HUES48 (cell line): ENCODE measurements at regions not wholly inside any gene's neighbourhood (a gene's known extent, or its start where the extent isn't known, plus 50 kb on each side); places are given as distances from the start of the nearest gene placed in this dataset.
A peak's percentile ranks its signal among the peaks of the same experiment; 100 is the strongest.

Experiments
- H3K27ac ChIP-seq: one replicate; pipeline ENCODE4 v1.7.0; 2013; ENCODE audit warnings: low read depth, low read length, inconsistent platforms
- H3K27me3 ChIP-seq: 2 replicates; pipeline ENCODE4 v1.6.1; 2013; ENCODE audit warnings: mild to moderate bottlenecking, low read length; ENCODE audit not compliant: control insufficient read depth, insufficient read depth
- H3K36me3 ChIP-seq: 2 replicates; pipeline ENCODE4 v1.6.1; 2013; ENCODE audit warnings: low read length; ENCODE audit not compliant: control insufficient read depth, insufficient read depth
- H3K4me1 ChIP-seq: 2 replicates; pipeline ENCODE4 v1.6.1; 2013; ENCODE audit warnings: mild to moderate bottlenecking, low read length; ENCODE audit not compliant: control insufficient read depth, insufficient read depth
- H3K4me3 ChIP-seq: 2 replicates; pipeline ENCODE4 v1.5.1; 2013; ENCODE audit warnings: mild to moderate bottlenecking, low read depth, low read length
- H3K9ac ChIP-seq: 2 replicates; pipeline ENCODE4 v1.6.1; 2013; ENCODE audit warnings: mild to moderate bottlenecking, low read depth, low read length, moderate library complexity
- H3K9me3 ChIP-seq: 2 replicates; pipeline ENCODE4 v1.6.1; 2013; ENCODE audit warnings: low read length; ENCODE audit not compliant: control insufficient read depth, insufficient read depth

DNA sequence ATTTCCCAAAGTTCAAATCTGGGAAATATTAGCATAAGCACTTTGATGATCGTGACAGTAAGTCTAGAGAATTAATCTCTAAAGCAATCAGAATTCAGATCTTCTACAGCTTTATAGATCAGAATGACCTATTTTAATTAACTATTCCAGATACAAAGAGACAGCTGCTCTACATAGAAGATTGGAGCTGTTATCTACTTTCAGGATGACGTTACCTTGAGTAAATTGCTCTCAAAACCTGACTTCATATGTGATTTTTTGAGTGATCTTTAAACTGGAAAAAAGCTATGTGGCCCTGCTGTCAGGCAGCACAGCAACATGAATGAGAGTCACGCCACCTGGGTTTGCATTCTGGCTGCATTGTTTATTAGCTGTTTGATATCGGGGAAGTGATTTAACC is 259.9 kb upstream of the CDH6 start:
- no peaks in the 10 kb centered on the region for H3K36me3 ChIP-seq
- no peaks in the 10 kb centered on the region for H3K9me3 ChIP-seq
- H3K27me3 ChIP-seq = no peaks in the 10 kb centered on the region
- peak overlapping the region; percentile 27 for H3K27ac ChIP-seq
- peaks cover 16% of the 10 kb centered on the region for H3K4me1 ChIP-seq
- no peak overlapping the region for H3K4me3 ChIP-seq
- H3K9ac ChIP-seq = no peak overlapping the region

- Histone ChIP-seq H3K27ac (peak overlapping the region; percentile 24), H3K27me3 (no peaks in the 10 kb centered on the region), H3K4me3 (no peak overlapping the region), H3K36me3 (no peaks in the 10 kb centered on the region), H3K9me3 (no peaks in the 10 kb centered on the region), H3K4me1 (peaks cover 16% of the 10 kb centered on the region), H3K9ac (no peak overlapping the region)
Measured at GRCh38 chr5:30932273-30933017, 261.0 kb upstream of the CDH6 start.

GRCh38 chr5:30930736-30931135 is 262.8 kb upstream of the CDH6 start:
- no peaks in the 10 kb centered on the region for H3K36me3 ChIP-seq
- H3K4me3 ChIP-seq = no peak overlapping the region
- H3K9ac ChIP-seq = no peak overlapping the region
- no peaks in the 10 kb centered on the region for H3K9me3 ChIP-seq
- no peaks in the 10 kb centered on the region for H3K27me3 ChIP-seq
- H3K4me1 ChIP-seq = peaks cover 16% of the 10 kb centered on the region
- no peak overlapping the region for H3K27ac ChIP-seq

- H3K9me3 ChIP-seq = no peaks in the 10 kb centered on the region
Measured at GRCh38 chr5:30928956-30929355, 264.5 kb upstream of the CDH6 start.

GRCh38 chr5:30926218-30926617 is 267.3 kb upstream of the CDH6 start:
- H3K4me3 ChIP-seq = no peak overlapping the region
- H3K9ac ChIP-seq = no peak overlapping the region
- no peak overlapping the region for H3K27ac ChIP-seq
- H3K4me1 ChIP-seq = no peaks in the 10 kb centered on the region
- H3K9me3 ChIP-seq = no peaks in the 10 kb centered on the region
- H3K27me3 ChIP-seq = no peaks in the 10 kb centered on the region
- H3K36me3 ChIP-seq = no peaks in the 10 kb centered on the region

More at GRCh38 chr5:30928956-30929355, 264.5 kb upstream of the CDH6 start:
- Histone ChIP-seq H3K4me3 (no peak overlapping the region), H3K27ac (no peak overlapping the region), H3K27me3 (no peaks in the 10 kb centered on the region), H3K4me1 (peaks cover 16% of the 10 kb centered on the region), H3K36me3 (no peaks in the 10 kb centered on the region), H3K9ac (no peak overlapping the region)

DNA sequence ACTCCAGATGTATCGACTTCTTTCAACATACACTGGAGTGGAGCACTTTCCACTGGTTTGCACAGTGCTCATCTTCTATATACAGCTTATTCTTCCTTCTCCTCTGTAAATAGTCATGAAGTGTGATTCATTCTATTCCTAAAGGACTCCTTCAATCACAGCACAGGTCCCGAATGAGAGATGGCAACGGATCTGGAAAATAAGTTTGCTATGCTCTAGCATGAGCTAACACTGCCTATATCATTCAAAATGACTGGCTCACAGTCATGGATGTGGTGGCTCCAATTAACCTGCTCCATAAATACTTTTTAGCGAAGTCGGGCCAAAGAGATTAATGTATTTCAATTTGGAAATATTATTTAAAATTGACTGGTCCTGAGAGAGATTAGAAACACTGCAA is 272.1 kb upstream of the CDH6 start:
- Histone ChIP-seq H3K9me3 (no peaks in the 10 kb centered on the region), H3K9ac (no peak overlapping the region)

GRCh38 chr5:30918171-30918570 is 275.3 kb upstream of the CDH6 start:
- H3K9ac ChIP-seq = no peak overlapping the region
- H3K4me1 ChIP-seq = no peaks in the 10 kb centered on the region
- H3K27me3 ChIP-seq = no peaks in the 10 kb centered on the region
- no peaks in the 10 kb centered on the region for H3K9me3 ChIP-seq
- H3K4me3 ChIP-seq = no peak overlapping the region
- H3K36me3 ChIP-seq = no peaks in the 10 kb centered on the region
- H3K27ac ChIP-seq = no peak overlapping the region

More for the DNA sequence above, 272.1 kb upstream of the CDH6 start:
- Histone ChIP-seq H3K4me1 (no peaks in the 10 kb centered on the region), H3K27ac (no peak overlapping the region), H3K4me3 (no peak overlapping the region), H3K36me3 (no peaks in the 10 kb centered on the region), H3K27me3 (no peaks in the 10 kb centered on the region)

DNA sequence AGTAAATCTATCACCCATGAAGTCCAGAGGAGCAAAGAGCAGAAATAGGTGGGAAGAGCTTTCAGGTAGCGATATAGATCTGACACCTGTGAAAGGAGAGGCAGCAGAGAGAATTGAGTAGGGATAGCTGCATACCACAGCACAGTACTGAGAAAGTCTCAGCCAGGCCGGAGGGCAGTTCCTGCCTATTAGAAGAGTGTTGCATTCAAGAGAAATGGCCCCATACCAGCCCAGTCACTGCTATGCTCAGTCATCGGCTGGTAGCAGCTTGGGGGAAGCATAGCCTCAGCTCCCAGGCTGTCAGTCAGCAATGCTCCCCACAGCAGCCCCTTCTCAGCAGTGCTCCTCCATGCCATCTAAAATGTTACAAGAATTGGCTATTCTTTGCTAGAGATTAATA is 285.1 kb upstream of the CDH6 start:
- Histone ChIP-seq H3K4me1 (no peaks in the 10 kb centered on the region), H3K27ac (no peak overlapping the region), H3K36me3 (no peaks in the 10 kb centered on the region), H3K27me3 (no peaks in the 10 kb centered on the region), H3K4me3 (no peak overlapping the region), H3K9me3 (no peaks in the 10 kb centered on the region), H3K9ac (no peak overlapping the region)

DNA sequence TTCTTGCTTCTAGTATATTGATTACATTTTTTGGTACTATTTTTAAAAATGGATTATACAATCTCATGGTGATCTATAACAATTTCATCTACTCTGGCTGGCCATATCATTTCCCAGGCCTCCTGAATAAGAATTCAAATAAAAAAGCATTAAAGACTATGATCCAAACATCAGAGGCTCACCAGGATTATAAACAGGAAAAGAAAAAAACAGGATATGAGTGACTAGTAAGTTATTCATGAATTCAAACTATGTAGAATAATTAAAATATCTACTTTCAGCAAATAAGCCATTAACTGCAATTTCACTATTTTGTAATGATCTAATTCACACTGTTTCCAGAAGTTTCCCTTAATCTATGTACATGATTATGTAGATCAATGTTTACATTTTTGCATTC is 293.1 kb upstream of the CDH6 start:
- no peak overlapping the region for H3K9ac ChIP-seq
- H3K27me3 ChIP-seq = no peaks in the 10 kb centered on the region
- no peak overlapping the region for H3K4me3 ChIP-seq
- H3K36me3 ChIP-seq = no peaks in the 10 kb centered on the region
- H3K4me1 ChIP-seq = no peaks in the 10 kb centered on the region
- H3K9me3 ChIP-seq = no peaks in the 10 kb centered on the region
- no peak overlapping the region for H3K27ac ChIP-seq

DNA sequence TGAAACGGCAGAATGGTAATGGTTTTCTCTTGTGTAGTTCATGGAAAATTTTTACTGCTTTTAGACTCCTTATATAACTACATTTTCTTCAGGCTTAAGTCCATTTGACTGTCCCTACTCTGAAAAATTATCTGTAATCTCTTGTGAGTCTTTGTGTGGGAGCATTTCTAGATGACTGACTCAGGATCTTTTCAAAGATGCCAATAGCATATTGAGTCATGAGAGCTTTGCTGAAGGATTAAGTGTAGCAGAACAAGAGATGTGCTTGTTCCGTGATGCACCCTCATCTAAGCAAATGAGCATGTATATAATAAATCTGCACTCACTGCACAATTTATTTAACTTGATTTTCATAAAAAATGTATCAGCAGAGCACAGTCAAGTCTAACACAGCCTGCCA is 298.7 kb upstream of the CDH6 start:
- no peaks in the 10 kb centered on the region for H3K27me3 ChIP-seq
- no peak overlapping the region for H3K4me3 ChIP-seq
- no peaks in the 10 kb centered on the region for H3K9me3 ChIP-seq
- no peaks in the 10 kb centered on the region for H3K36me3 ChIP-seq
- no peak overlapping the region for H3K9ac ChIP-seq
- H3K27ac ChIP-seq = no peak overlapping the region
- H3K4me1 ChIP-seq = no peaks in the 10 kb centered on the region

DNA sequence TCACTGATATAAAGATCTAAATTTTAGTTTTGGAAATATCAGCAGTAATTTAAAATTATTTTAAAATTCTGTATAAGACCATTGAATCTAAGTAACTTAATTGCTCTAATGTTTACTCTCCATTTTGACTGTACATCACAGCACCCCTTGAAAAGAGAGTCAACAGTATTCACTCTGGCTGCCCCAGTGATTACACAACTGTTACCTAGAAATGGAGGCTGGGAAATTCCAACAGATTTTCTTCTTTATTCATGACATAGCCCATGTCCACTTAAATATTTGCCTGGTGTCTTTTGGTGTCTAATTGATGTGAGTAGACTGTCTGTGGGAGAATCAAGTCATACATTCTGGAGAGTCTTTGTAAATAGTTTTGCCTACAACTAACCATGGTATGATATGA is 301.8 kb upstream of the CDH6 start:
- no peak overlapping the region for H3K27ac ChIP-seq
- no peak overlapping the region for H3K9ac ChIP-seq
- no peaks in the 10 kb centered on the region for H3K9me3 ChIP-seq
- no peak overlapping the region for H3K4me3 ChIP-seq
- H3K27me3 ChIP-seq = no peaks in the 10 kb centered on the region
- no peaks in the 10 kb centered on the region for H3K36me3 ChIP-seq
- no peaks in the 10 kb centered on the region for H3K4me1 ChIP-seq
